ENCODE measurements at regions not wholly inside any gene's neighbourhood (a gene's known extent, or its start where the extent isn't known, plus 50 kb on each side); places are given as distances from the start of the nearest gene placed in this dataset.

DNA sequence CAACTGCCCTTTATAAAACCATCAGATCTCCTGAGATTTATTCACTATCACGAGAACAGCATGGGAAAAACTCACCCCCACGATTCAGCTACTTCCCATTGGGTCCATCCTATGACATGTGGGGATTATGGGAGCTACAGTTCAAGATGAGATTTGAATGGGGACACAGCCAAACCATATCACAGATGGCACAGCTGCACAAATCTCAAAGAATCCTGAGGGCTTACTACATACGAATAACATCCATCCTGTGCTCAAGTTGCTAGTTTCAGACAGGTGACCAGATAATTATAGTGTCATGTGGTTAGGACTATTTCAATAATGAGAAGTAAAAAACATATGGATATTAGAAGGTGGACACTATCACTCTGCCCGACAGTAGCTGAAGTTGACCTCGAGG is 211.2 kb downstream of the NUAK1 start:
- WGBS, 3 donors: 89 to 92% (median 90%) methylated on average over 5 of the region's 5 CpGs

DNA sequence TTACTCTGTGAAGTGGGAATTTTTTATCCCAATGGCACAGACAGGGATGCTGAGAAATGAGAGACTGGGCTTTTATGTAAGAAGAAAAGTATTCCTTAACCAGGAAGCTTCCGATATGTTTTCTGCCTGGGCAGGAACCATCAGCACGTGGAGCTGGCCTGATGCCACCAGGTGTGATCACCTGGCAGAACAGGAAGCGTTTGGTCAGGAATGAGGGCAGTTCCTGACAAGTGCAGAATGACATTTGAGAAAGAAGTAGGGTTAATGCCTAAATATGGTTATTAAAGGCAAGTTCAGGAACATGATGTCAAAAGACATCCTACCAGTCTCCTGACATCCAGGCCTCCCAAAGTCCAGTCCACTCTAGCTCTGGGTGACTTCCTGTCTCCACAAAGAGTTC is 210.3 kb downstream of the NUAK1 start:
- TF ChIP-seq EP300 (IDR thresholded peaks at IDR 0.05) (no peak), POLR2A (IDR thresholded peaks at IDR 0.05) (no peak)
- TF ChIP-seq, protein P1, sequence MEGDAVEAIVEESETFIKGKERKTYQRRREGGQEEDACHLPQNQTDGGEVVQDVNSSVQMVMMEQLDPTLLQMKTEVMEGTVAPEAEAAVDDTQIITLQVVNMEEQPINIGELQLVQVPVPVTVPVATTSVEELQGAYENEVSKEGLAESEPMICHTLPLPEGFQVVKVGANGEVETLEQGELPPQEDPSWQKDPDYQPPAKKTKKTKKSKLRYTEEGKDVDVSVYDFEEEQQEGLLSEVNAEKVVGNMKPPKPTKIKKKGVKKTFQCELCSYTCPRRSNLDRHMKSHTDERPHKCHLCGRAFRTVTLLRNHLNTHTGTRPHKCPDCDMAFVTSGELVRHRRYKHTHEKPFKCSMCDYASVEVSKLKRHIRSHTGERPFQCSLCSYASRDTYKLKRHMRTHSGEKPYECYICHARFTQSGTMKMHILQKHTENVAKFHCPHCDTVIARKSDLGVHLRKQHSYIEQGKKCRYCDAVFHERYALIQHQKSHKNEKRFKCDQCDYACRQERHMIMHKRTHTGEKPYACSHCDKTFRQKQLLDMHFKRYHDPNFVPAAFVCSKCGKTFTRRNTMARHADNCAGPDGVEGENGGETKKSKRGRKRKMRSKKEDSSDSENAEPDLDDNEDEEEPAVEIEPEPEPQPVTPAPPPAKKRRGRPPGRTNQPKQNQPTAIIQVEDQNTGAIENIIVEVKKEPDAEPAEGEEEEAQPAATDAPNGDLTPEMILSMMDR (IDR thresholded peaks at IDR 0.05): no peak
- intact Hi-C loops (cut with DNase I): no loop called here
- 78 to 86% (median 83%) methylated on average over 3 of the region's 3 CpGs for WGBS, 3 donors
- Histone ChIP-seq H3K36me3 (no peaks in the 10 kb centered on the region), H3K9me3 (no peaks in the 10 kb centered on the region), H3K27me3 (no peaks in the 10 kb centered on the region), H3K27ac (no peak overlapping the region), H3K4me1 (ENCODE audit: insufficient read depth) (no peaks in the 10 kb centered on the region), H3K4me3 (no peak overlapping the region)
- no peak for DNase-seq

More for the DNA sequence above, 211.2 kb downstream of the NUAK1 start:
- H3K27ac ChIP-seq: no peak overlapping the region
- no peaks in the 10 kb centered on the region for H3K4me1 ChIP-seq (ENCODE audit: insufficient read depth)
- no peaks in the 10 kb centered on the region for H3K27me3 ChIP-seq
- H3K4me3 ChIP-seq: no peak overlapping the region
- intact Hi-C loops (cut with DNase I): no loop called here
- H3K9me3 ChIP-seq: no peaks in the 10 kb centered on the region
- H3K36me3 ChIP-seq: no peaks in the 10 kb centered on the region
- TF ChIP-seq, protein P1 (IDR thresholded peaks at IDR 0.05): no peak
- TF ChIP-seq POLR2A (IDR thresholded peaks at IDR 0.05) (no peak), EP300 (IDR thresholded peaks at IDR 0.05) (no peak)
- no peak for DNase-seq

- intact Hi-C loops (cut with DNase I): no loop called here
- H3K27ac ChIP-seq: no peak overlapping the region
- H3K27me3 ChIP-seq: no peaks in the 10 kb centered on the region
- no peak for DNase-seq
- no peaks in the 10 kb centered on the region for H3K9me3 ChIP-seq
- no peak overlapping the region for H3K4me3 ChIP-seq
- no peaks in the 10 kb centered on the region for H3K36me3 ChIP-seq
- no peaks in the 10 kb centered on the region for H3K4me1 ChIP-seq (ENCODE audit: insufficient read depth)
- WGBS, 3 donors: 94 to 100% (median 97%) methylated on average over 1 of the region's 1 CpG
- TF ChIP-seq POLR2A (IDR thresholded peaks at IDR 0.05) (no peak), EP300 (IDR thresholded peaks at IDR 0.05) (no peak)
- TF ChIP-seq, protein P1 (IDR thresholded peaks at IDR 0.05): no peak
Measured at GRCh38 chr12:105929192-105929591, 209.6 kb downstream of the NUAK1 start.

- TF ChIP-seq, protein P1 (IDR thresholded peaks at IDR 0.05): no peak
- TF ChIP-seq EP300 (IDR thresholded peaks at IDR 0.05) (no peak), POLR2A (IDR thresholded peaks at IDR 0.05) (no peak)
- H3K4me3 ChIP-seq: no peak overlapping the region
Measured at GRCh38 chr12:105930557-105931503, 207.9 kb downstream of the NUAK1 start.

More at GRCh38 chr12:105930557-105931503, 207.9 kb downstream of the NUAK1 start:
- WGBS, 3 donors: 65 to 73% (median 69%) methylated on average over 10 of the region's 10 CpGs
- intact Hi-C loops (cut with DNase I): no loop called here
- Histone ChIP-seq H3K4me1 (ENCODE audit: insufficient read depth) (no peaks in the 10 kb centered on the region), H3K27me3 (no peaks in the 10 kb centered on the region), H3K36me3 (no peaks in the 10 kb centered on the region), H3K27ac (no peak overlapping the region), H3K9me3 (no peaks in the 10 kb centered on the region)
- no peak for DNase-seq

Measured in ovary (tissue), 7 donors.